NCI-H1092 treated with DMSO at 0.1 percent for 48 hours (cell line): ENCODE measurements at regions not wholly inside any gene's neighbourhood (a gene's known extent, or its start where the extent isn't known, plus 50 kb on each side); places are given as distances from the start of the nearest gene placed in this dataset.
"Not testable (repeated sequence)": the region's sequence is repeated elsewhere in the genome, so short reads cannot be mapped to it uniquely, and the experiment has no call there.

ENCODE experiments used
- DNase-seq: peaks from one replicate; lab custom pipeline; 2025; lab: John Stamatoyannopoulos, UW

- DNase-seq = no peak
Observed at GRCh38 chr4:130812117-130812765, 1716.3 kb downstream of the C4orf33 start.

DNA sequence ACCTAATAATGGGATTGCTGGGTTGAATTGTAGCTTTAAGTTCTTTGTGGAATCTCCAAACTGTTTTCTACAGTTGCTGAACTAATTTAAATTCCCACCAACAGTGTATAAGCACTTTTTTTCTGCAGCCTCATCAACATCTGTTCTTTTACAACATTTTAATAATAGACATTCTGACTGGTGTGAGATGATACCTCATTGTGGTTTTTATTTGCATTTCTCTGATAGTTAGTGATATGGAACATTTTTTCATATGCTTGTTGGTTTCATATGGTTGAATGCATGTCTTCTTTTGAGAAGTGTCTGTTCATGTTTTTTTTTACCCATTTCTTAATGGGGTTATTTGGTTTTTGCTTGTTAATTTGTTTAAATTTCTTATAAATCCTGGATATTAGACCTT, 1718.9 kb downstream of the C4orf33 start:
- no peak for DNase-seq

- no peak for DNase-seq
Observed at GRCh38 chr4:130820448-130820847, 1724.5 kb downstream of the C4orf33 start.

GRCh38 chr4:130825284-130825683, 1729.3 kb downstream of the C4orf33 start:
- DNase-seq = no peak

DNA sequence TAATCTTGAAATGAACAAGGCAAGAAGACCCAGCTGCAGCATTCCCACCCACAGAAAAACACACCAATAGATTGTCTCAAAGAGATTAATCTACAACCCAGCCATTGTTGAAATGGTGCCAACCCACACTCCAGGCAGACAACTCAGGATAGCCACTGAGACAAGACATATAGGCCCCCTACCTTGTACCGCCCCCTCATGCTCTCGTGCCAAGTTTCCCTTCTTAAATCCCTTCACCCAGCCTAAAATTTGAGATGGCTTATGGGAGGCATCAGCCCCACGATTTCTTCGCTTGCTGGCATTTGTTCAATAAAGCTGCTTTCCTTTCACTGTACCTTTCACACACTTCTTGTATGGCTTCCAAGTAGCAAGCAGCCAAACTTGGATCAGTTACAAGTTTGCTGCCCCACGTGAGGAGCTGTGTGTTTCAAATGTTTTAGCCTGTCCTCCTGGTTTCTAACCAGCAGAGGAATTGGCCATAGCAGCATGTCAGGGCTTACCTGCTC, 1754.1 kb downstream of the C4orf33 start:
- no peak for DNase-seq

DNA sequence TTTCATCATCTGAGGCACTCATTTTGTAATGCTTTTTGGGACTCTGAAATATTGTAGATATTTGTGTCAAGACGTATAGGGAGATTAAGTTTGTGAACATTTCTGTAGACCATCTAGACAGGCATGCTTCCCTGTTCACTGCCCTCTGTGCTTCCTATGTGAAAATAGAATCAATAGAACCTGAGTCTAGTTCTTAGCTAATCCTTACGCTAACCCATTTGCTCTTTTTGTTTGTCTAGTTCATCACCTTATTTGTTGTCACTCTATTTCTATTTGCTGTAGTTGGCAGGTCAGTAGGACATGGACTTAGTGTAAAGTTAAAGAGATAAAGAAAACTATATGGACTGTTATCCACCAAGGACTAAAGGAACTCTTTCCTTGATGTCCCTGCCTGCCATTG, 1755.2 kb downstream of the C4orf33 start:
- DNase-seq = no peak

DNA sequence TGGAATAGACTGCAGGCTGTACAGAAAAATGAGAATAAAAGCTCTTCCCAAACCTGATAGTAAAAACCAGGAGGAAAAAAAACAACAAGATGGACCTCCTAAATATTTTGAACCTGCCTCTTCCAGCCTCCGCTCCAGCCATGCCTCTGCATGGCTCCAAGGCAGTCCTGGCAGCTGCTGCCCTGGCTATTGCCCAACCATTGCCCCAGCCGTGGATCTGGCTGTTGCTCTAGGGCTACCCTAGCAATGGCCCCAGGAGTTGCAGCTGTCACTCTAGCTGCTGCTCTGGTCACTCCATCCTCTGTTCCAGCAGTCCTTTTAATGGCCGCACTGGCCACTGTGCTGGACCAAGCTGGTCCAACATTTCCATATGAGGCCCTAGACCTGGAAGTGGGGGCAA, 1756.0 kb downstream of the C4orf33 start:
- no peak for DNase-seq

GRCh38 chr4:130855533-130855932, 1759.6 kb downstream of the C4orf33 start:
- no peak for DNase-seq

- DNase-seq = no peak
Observed at GRCh38 chr4:130859991-130860390, 1764.0 kb downstream of the C4orf33 start.

GRCh38 chr4:130896920-130897319, 1801.0 kb downstream of the C4orf33 start:
- no peak for DNase-seq

DNA sequence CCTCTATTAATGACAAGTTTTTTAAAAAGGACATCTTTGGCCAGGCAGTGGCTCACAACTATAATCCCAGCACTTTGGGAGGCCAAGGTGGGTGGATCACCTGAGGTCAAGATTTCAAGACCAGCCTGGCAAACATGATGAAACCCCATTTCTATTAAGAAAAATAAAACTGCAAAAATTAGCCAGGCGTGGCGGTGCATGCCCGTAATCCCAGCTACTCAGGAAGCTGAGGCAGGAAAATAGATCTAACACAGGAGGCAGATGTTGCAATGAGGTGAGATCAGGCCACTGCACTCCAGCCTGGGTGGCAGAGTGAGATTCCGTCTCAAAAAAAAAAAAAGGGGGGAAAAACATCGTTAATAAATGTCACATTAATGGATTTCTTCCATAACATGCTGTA, 1805.4 kb downstream of the C4orf33 start:
- no peak for DNase-seq

GRCh38 chr4:130922955-130923354, 1827.0 kb downstream of the C4orf33 start:
- no peak for DNase-seq

DNA sequence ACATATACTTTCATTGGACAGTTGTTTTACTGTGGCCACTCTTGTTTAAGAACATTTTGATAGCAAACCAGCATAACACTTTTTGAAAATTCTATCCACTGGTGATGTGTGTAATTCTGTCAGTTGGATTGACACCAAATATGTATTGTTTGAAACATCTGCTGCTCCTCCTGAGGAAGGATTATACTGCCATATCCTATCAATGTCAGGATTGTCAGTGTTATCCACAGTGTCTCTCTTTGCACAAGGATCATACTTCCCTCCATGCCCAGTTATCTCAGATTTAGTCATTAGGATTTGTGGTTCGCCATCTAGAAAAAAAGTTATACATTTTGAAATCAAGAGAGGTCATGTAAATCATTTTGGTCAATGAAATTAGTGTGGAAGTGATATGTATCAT, 1859.6 kb downstream of the C4orf33 start:
- no peak for DNase-seq

- no peak for DNase-seq
Observed at GRCh38 chr4:130985371-130985770, 1889.4 kb downstream of the C4orf33 start.

DNA sequence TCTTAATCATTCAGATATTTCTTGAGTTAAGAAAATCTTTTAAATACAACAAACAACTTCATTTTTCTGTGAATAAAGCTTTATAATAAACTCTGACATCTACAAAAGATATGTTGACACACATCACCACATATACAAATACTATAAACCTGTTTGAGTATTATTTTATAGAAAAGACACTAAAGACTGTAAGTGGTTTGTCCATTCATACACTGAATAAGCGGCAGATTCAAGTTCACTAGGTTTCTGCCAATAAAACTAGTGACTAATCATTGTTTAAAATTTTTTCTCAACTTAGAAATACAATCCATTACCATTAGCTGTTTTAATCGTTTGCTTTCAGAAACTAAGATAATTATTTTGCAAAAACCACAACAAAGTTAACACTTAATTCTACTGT, 1900.0 kb downstream of the C4orf33 start:
- DNase-seq = no peak

GRCh38 chr4:131001371-131001770, 1905.4 kb downstream of the C4orf33 start:
- DNase-seq = no peak

- DNase-seq = no peak
Observed at GRCh38 chr4:131002132-131002531, 1906.2 kb downstream of the C4orf33 start.

DNA sequence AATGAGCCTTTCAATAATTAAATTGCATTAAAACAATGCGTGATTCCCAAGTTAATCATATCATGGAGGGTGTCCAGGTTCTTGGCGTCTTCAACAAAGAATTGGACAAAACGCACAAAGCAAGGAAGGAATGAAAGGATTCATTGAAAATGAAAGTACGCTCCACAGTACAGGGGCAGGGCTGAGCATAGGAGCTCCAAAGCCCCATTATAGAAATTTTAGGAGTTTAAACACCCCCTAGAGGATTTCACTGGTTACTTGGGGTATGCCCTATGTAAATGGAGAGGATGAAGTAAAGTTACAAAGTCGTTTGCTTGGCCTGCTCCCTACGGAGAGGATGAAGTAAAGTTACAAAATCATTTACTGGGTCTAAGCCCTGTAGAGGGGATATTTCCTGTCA, 1910.4 kb downstream of the C4orf33 start:
- DNase-seq = no peak

DNA sequence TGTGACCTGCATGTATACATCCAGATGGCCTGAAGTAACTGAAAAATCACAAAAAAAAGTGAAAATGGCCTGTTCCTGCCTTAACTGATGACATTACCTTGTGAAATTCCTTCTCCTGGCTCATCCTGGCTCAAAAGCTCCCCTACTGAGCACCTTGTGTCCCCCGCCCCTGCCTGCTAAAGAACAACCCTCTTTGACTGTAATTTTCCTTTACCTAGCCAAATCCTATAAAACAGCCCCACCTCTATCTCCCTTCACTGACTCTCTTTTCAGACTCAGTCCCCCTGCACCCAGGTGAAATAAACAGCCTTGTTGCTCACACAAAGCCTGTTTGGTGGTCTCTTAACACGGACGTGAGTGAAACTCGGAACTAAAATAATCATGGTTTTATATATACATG, 1916.0 kb downstream of the C4orf33 start:
- not testable (repeated sequence) for DNase-seq

GRCh38 chr4:131013226-131013625, 1917.3 kb downstream of the C4orf33 start:
- DNase-seq = no peak

- no peak for DNase-seq
Observed at GRCh38 chr4:131026771-131027170, 1930.8 kb downstream of the C4orf33 start.

- DNase-seq = no peak
Observed at GRCh38 chr4:131044368-131044767, 1948.4 kb downstream of the C4orf33 start.

GRCh38 chr4:131046821-131047220, 1950.9 kb downstream of the C4orf33 start:
- no peak for DNase-seq

DNA sequence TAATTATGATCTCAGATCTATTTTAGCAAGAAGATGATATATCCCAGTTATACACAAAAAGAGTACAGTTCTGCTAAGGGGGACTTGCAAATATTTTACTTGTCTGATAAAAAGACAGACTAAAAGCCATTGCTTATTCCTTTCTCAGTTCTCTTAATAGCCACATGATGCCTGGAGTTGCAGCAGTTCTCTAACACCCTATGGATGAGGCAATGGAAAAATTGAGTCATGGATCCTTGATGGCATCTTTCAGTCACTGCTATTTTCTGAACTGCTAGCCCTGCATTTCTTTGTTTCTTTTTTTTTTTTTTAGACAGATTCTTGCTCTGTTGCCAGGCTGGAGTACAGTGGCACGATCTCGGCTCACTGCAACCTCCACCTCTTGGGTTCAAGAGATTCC, 1956.7 kb downstream of the C4orf33 start:
- no peak for DNase-seq
